H1 (cell line): ENCODE measurements at regions not wholly inside any gene's neighbourhood (a gene's known extent, or its start where the extent isn't known, plus 50 kb on each side); places are given as distances from the start of the nearest gene placed in this dataset.

Experiments used
- CTCF ChIA-PET: fragments of 300-600 bp; sonication (Branson Sonifier 250); formaldehyde crosslinking; loops from one replicate; lab custom pipeline; 2021; ENCODE audit not compliant: partially characterized antibody; lab: Charles Lee
- POLR2A ChIA-PET: fragments of 300-600 bp; sonication (Branson Sonifier 250); formaldehyde crosslinking; loops from one replicate; lab custom pipeline; 2021; ENCODE audit warnings: inconsistent platforms; ENCODE audit not compliant: partially characterized antibody; lab: Charles Lee
- DNase-seq, 2 experiments: peaks; one replicate each; pipeline versions ENCODE4 v3.0.0 to v3.0.0-alpha.2; 2010 to 2022; ENCODE audit warnings: low spot score in 2 of 2, low read depth in 1 of 2, mixed read lengths in 1 of 2
- FAIRE-seq: peaks from 2 replicates; lab custom pipeline; 2011; peaks lifted over from hg19 to GRCh38; lab: Jason Lieb, UNC
- H2AFZ ChIP-seq: 2 replicates; pipeline ENCODE4 v1.8.1; 2012; ENCODE audit warnings: low read length, inconsistent platforms
- H2AK5ac ChIP-seq: 2 replicates; pipeline ENCODE4 v1.6.1; 2013; ENCODE audit warnings: low read depth, low read length
- H2BK120ac ChIP-seq: replicated peaks from 2 replicates; pipeline ENCODE3; 2013; ENCODE audit warnings: low read depth, low read length, inconsistent platforms
- H2BK12ac ChIP-seq: 2 replicates; pipeline ENCODE4 v1.6.1; 2013; ENCODE audit warnings: low read depth, low read length
- H2BK15ac ChIP-seq: 2 replicates; pipeline ENCODE4 v1.6.1; 2013; ENCODE audit warnings: low read length
- H2BK20ac ChIP-seq: 2 replicates; pipeline ENCODE4 v1.6.1; 2013; ENCODE audit warnings: low read length
- H2BK5ac ChIP-seq: 2 replicates; pipeline ENCODE4 v1.6.1; 2013; ENCODE audit warnings: low read depth, low read length
- H3K14ac ChIP-seq: 2 replicates; pipeline ENCODE4 v1.6.1; 2013; ENCODE audit warnings: inconsistent platforms; ENCODE audit not compliant: insufficient read length
- H3K18ac ChIP-seq: 2 replicates; pipeline ENCODE4 v1.6.1; 2013; ENCODE audit warnings: low read length; ENCODE audit errors: extremely low read depth
- H3K23ac ChIP-seq: 2 replicates; pipeline ENCODE4 v1.6.1; 2013; ENCODE audit warnings: inconsistent platforms; ENCODE audit not compliant: insufficient read length
- H3K23me2 ChIP-seq: 2 replicates; pipeline ENCODE4 v1.6.1; 2013; ENCODE audit warnings: low read depth, low read length
- H3K27ac ChIP-seq: 2 replicates; pipeline ENCODE4 v1.6.1; 2011; ENCODE audit warnings: low read depth, low read length, inconsistent platforms
- H3K27me3 ChIP-seq, 4 experiments: replicated peaks in 1 of 4; 1 replicate in 1 of 4; 2 replicates in 3 of 4; pipeline versions ENCODE4 v1.6.1 to v1.8.1; 2011 to 2013; ENCODE audit warnings: low read length in 3 of 4, mild to moderate bottlenecking in 3 of 4, inconsistent platforms in 2 of 4, mixed read lengths in 2 of 4, moderate library complexity in 1 of 4; ENCODE audit not compliant: control insufficient read depth in 3 of 4, insufficient read depth in 3 of 4; ENCODE audit errors: extremely low read depth in 1 of 4
- H3K36me3 ChIP-seq, 4 experiments: 2 replicates each; pipeline versions ENCODE4 v1.6.1 to v1.8.1; 2011 to 2013; ENCODE audit warnings: mild to moderate bottlenecking in 4 of 4, low read length in 3 of 4, moderate library complexity in 2 of 4, control low read depth in 1 of 4, inconsistent platforms in 1 of 4; ENCODE audit not compliant: insufficient read depth in 4 of 4, control insufficient read depth in 2 of 4
- H3K4ac ChIP-seq: replicated peaks from 2 replicates; pipeline ENCODE3; 2013; ENCODE audit warnings: low read length, low read depth, mixed read lengths, inconsistent platforms; ENCODE audit not compliant: insufficient read length
- H3K4me1 ChIP-seq, 4 experiments: replicated peaks in 1 of 4; 1 replicate in 1 of 4; 2 replicates in 3 of 4; pipeline versions ENCODE4 v1.6.1 to v1.8.1; 2011 to 2013; ENCODE audit warnings: low read length in 3 of 4, inconsistent platforms in 2 of 4, mixed read lengths in 1 of 4; ENCODE audit not compliant: insufficient read depth in 4 of 4, control insufficient read depth in 3 of 4
- H3K4me2 ChIP-seq, 2 experiments: 2 replicates each; pipeline versions ENCODE4 v1.6.1 to v1.8.1; 2011 to 2013; ENCODE audit warnings: low read depth in 2 of 2, low read length in 2 of 2, control low read depth in 1 of 2, inconsistent platforms in 1 of 2, mild to moderate bottlenecking in 1 of 2; ENCODE audit not compliant: insufficient read depth in 1 of 2
- H3K4me3 ChIP-seq, 4 experiments: fragments of 200-600, 300-600 bp in 1 of 4; sonication (generic), shearing (Covaris generic), sonication (Bioruptor Twin) in 1 of 4; 2 replicates each; pipeline versions ENCODE4 v1.5.1 to v1.8.1; 2011 to 2016; ENCODE audit warnings: low read length in 4 of 4, low read depth in 3 of 4, control low read depth in 2 of 4, inconsistent platforms in 2 of 4, mild to moderate bottlenecking in 2 of 4, mixed read lengths in 1 of 4, moderate library complexity in 1 of 4; ENCODE audit not compliant: insufficient read depth in 2 of 4; ENCODE audit errors: extremely low read depth in 1 of 4
- H3K56ac ChIP-seq: replicated peaks from 2 replicates; pipeline ENCODE3; 2013; ENCODE audit warnings: low read depth, mild to moderate bottlenecking, mixed read lengths, low read length, inconsistent platforms; ENCODE audit not compliant: insufficient read length
- H3K79me1 ChIP-seq: 2 replicates; pipeline ENCODE4 v1.6.1; 2013; ENCODE audit warnings: low read depth, low read length, control low read depth
- H3K79me2 ChIP-seq, 2 experiments: 2 replicates each; pipeline versions ENCODE4 v1.6.1 to v1.8.1; 2012 to 2013; ENCODE audit warnings: low read length in 2 of 2, mild to moderate bottlenecking in 2 of 2, inconsistent platforms in 1 of 2; ENCODE audit not compliant: insufficient read depth in 2 of 2, control insufficient read depth in 1 of 2
- H3K9ac ChIP-seq, 4 experiments: replicated peaks in 1 of 4; 1 replicate in 1 of 4; 2 replicates in 3 of 4; pipeline versions ENCODE4 v1.6.1 to v1.8.1; 2011 to 2013; ENCODE audit warnings: low read depth in 3 of 4, low read length in 3 of 4, control low read depth in 2 of 4, mild to moderate bottlenecking in 2 of 4, moderate library complexity in 2 of 4, inconsistent platforms in 1 of 4; ENCODE audit errors: extremely low read depth in 1 of 4
- H3K9me3 ChIP-seq, 2 experiments: 2 replicates each; pipeline versions ENCODE4 v1.6.1 to v1.8.1; 2012 to 2013; ENCODE audit warnings: mild to moderate bottlenecking in 2 of 2, moderate library complexity in 2 of 2, control low read depth in 1 of 2, inconsistent platforms in 1 of 2, low read depth in 1 of 2, low read length in 1 of 2, mixed read lengths in 1 of 2; ENCODE audit not compliant: insufficient read depth in 2 of 2
- H4K20me1 ChIP-seq, 2 experiments: replicated peaks in 1 of 2; 2 replicates each; pipeline versions ENCODE3 to v1.8.1; 2011 to 2013; ENCODE audit warnings: inconsistent platforms in 2 of 2, low read length in 2 of 2, mild to moderate bottlenecking in 1 of 2; ENCODE audit not compliant: insufficient read depth in 2 of 2, control insufficient read depth in 1 of 2
- H4K5ac ChIP-seq: 2 replicates; pipeline ENCODE4 v1.6.1; 2013; ENCODE audit warnings: low read length, low read depth, mixed read lengths, inconsistent platforms; ENCODE audit not compliant: insufficient read length
- H4K8ac ChIP-seq: 2 replicates; pipeline ENCODE4 v1.8.0; 2013; ENCODE audit warnings: mild to moderate bottlenecking, moderate library complexity, low read length, inconsistent platforms; ENCODE audit not compliant: insufficient read depth; ENCODE audit errors: extremely low read depth
- H4K91ac ChIP-seq: replicated peaks from 2 replicates; pipeline ENCODE3; 2013; ENCODE audit warnings: low read length, mixed read lengths, inconsistent platforms; ENCODE audit not compliant: insufficient read length
- BRCA1 ChIP-seq: IDR thresholded peaks from 2 replicates; pipeline ENCODE4 v1.6.1; 2012; ENCODE audit warnings: low read depth, low read length, improper control_type of control experiment
- CEBPB ChIP-seq: IDR thresholded peaks from 2 replicates; pipeline ENCODE4 v1.6.1; 2012; ENCODE audit warnings: low read depth, low read length
- CREB1 ChIP-seq: IDR thresholded peaks from 2 replicates; pipeline ENCODE4 v1.6.1; 2012; ENCODE audit warnings: inconsistent platforms
- SIX5 ChIP-seq: IDR thresholded peaks from 2 replicates; pipeline ENCODE4 v1.6.1; 2011; ENCODE audit warnings: mild to moderate bottlenecking, low read depth, low read length
- SP2 ChIP-seq: IDR thresholded peaks from 2 replicates; pipeline ENCODE4 v1.6.1; 2012; ENCODE audit warnings: mild to moderate bottlenecking, low read length, inconsistent platforms
- WGBS, 2 experiments: shearing (Covaris generic) in 1 of 2; methylation state at CpG; one replicate each; pipeline versions ENCODE4 v1.1.6 to v1.1.7; 2013 to 2015; ENCODE audit warnings: low lambda C conversion rate in 2 of 2, mixed read lengths in 2 of 2, inconsistent platforms in 1 of 2, low coverage in 1 of 2, missing lambda C conversion rate in 1 of 2; ENCODE audit not compliant: insufficient replicate concordance in 2 of 2, insufficient coverage in 1 of 2, insufficient read length in 1 of 2; ENCODE audit errors: extremely low coverage in 1 of 2, missing lambda C conversion rate in 1 of 2; 5-methylcytosine and 5-hydroxymethylcytosine counted together

DNA sequence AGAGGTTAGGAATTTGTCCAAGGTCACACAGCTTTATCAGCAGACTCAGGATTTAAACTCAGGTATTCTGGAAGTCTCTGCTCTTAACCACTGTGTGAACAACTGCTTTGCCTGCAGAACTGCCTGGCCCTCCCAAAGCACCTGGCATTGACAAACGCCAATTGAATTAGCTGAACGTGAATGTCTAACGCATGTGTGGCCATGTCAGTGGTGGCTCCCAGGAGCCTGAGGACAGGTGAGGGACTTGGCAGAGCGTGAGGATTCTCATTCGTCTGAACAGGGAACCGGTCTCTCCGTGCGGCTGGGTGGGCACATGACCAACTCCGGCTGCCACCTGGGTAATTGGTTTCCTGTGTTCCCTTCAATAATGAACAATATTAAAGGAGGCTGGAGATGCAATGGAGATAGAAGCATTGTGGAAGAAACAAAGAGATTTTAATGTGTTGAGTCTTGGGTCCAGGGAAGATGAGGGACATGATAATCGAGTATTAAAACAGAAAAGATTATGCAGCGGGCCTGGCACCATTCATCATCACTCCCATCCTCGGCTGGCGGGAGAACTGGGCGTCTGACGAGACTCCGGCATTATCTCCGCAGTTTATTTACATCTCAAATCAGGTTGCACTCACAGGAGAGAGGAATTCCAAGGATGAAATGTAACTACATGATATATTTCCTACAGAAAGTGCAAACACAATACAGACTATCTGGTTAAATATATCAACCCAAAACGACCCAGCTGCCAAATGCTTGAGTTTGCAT lies 113.5 kb downstream of the NPIPB5 start:
- H3K14ac ChIP-seq = no peak overlapping the region
- H3K27ac ChIP-seq = no peak overlapping the region
- no peak overlapping the region for H3K56ac ChIP-seq
- H3K79me1 ChIP-seq = no peaks in the 10 kb centered on the region
- ChIA-PET CTCF (interaction anchor here (0.6 kb wide), 1 partner anchor 697 kb away, joined by 3 read pairs; no protein-coding TSS in a partner anchor), POLR2A (no interaction called here)
- no peak overlapping the region for H2BK5ac ChIP-seq
- no peaks in the 10 kb centered on the region for H3K36me3 ChIP-seq
- FAIRE-seq (no peak), DNase-seq (peak in 1 of 2 experiments; percentile 43)
- no peak overlapping the region for H3K9ac ChIP-seq
- peaks cover 0 to 7% (median 3%) of the 10 kb centered on the region in 4 experiments; a peak in 6 of 7 replicates for H3K4me1 ChIP-seq
- no peak overlapping the region for H3K23ac ChIP-seq
- H3K9me3 ChIP-seq = no peaks in the 10 kb centered on the region
- 92% methylated on average over 18 of the region's 18 CpGs; no CpG with 5 or more reads in 1 of the 2 experiments for WGBS, 2 experiments
- H3K23me2 ChIP-seq = no peaks in the 10 kb centered on the region
- H4K8ac ChIP-seq = no peak overlapping the region
- no peak overlapping the region for H3K18ac ChIP-seq
- no peak overlapping the region for H3K4me2 ChIP-seq
- H4K5ac ChIP-seq = no peak overlapping the region
- H2BK12ac ChIP-seq = peak overlapping the region; percentile 20; the same call in 1 of the 2 replicates
- H3K4ac ChIP-seq = no peak overlapping the region
- no peak overlapping the region for H3K4me3 ChIP-seq
- H2BK20ac ChIP-seq = peak overlapping the region; percentile 49
- no peaks in the 10 kb centered on the region for H3K79me2 ChIP-seq
- no peaks in the 10 kb centered on the region for H3K27me3 ChIP-seq
- H2AFZ ChIP-seq = no peak overlapping the region
- no peaks in the 10 kb centered on the region for H4K20me1 ChIP-seq
- no peak overlapping the region for H4K91ac ChIP-seq
- H2BK120ac ChIP-seq = no peak overlapping the region
- no peak overlapping the region for H2AK5ac ChIP-seq
- peak overlapping the region; percentile 37; the same call in 1 of the 2 replicates for H2BK15ac ChIP-seq
- no peak for TF ChIP-seq BRCA1
- no peak for TF ChIP-seq SIX5
- no peak for TF ChIP-seq CREB1
- TF ChIP-seq SP2 = no peak
- TF ChIP-seq CEBPB = no peak
